GM10266 (cell line): ENCODE measurements at regions not wholly inside any gene's neighbourhood (a gene's known extent, or its start where the extent isn't known, plus 50 kb on each side); places are given as distances from the start of the nearest gene placed in this dataset.

ENCODE experiments used
- DNase-seq: peaks from one replicate; pipeline ENCODE4 v3.0.0; 2012; ENCODE audit errors: extremely low spot score
- TF ChIP-seq, protein P1 (sequence below): IDR thresholded peaks from 2 replicates; pipeline ENCODE4 v1.5.1; 2012; ENCODE audit warnings: mild to moderate bottlenecking, low read depth; ENCODE audit not compliant: control insufficient read depth, insufficient read depth; ENCODE audit errors: missing control alignments

DNA sequence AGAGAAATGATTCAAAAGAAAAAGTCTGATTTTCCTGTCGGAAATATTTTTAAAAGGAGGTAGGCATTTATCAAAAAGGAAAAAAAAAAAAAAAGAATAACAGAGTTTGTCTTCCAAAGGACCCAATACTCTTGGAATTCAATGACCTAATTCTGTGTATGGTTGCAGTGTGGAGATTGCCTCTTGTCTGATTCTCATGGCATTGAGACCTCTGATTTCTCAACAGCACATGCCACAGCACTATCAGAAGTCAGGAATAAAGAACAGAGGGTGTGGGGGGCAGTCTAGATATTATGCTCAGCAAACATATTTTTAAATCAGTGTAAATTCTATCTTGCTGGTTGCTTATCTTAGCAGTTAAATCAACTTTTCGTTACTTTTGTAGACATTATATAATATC lies 81.3 kb upstream of the SOX9 start:
- TF ChIP-seq, protein P1, sequence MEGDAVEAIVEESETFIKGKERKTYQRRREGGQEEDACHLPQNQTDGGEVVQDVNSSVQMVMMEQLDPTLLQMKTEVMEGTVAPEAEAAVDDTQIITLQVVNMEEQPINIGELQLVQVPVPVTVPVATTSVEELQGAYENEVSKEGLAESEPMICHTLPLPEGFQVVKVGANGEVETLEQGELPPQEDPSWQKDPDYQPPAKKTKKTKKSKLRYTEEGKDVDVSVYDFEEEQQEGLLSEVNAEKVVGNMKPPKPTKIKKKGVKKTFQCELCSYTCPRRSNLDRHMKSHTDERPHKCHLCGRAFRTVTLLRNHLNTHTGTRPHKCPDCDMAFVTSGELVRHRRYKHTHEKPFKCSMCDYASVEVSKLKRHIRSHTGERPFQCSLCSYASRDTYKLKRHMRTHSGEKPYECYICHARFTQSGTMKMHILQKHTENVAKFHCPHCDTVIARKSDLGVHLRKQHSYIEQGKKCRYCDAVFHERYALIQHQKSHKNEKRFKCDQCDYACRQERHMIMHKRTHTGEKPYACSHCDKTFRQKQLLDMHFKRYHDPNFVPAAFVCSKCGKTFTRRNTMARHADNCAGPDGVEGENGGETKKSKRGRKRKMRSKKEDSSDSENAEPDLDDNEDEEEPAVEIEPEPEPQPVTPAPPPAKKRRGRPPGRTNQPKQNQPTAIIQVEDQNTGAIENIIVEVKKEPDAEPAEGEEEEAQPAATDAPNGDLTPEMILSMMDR: no peak
- no peak for DNase-seq

DNA sequence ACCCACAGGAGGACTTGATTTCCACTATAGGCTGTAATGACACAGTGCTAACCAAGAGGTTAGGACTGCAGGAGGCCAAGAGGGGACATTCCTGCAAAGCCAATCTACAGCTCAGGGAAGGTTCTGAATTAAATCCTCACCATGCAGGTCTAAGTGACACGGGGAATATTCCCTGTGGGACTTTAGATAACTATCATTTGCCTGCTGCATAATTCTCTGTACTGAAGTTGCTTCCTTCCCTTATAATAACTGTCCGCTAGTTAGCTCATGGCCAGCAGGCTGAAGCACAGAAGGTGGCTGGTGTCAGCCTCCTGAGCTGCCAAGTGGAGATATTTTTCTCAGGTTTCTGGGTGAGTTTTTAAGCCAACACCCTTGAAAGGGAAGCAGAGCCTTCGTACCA lies 74.6 kb upstream of the SOX9 start:
- TF ChIP-seq, protein P1: no peak
- no peak for DNase-seq

DNA sequence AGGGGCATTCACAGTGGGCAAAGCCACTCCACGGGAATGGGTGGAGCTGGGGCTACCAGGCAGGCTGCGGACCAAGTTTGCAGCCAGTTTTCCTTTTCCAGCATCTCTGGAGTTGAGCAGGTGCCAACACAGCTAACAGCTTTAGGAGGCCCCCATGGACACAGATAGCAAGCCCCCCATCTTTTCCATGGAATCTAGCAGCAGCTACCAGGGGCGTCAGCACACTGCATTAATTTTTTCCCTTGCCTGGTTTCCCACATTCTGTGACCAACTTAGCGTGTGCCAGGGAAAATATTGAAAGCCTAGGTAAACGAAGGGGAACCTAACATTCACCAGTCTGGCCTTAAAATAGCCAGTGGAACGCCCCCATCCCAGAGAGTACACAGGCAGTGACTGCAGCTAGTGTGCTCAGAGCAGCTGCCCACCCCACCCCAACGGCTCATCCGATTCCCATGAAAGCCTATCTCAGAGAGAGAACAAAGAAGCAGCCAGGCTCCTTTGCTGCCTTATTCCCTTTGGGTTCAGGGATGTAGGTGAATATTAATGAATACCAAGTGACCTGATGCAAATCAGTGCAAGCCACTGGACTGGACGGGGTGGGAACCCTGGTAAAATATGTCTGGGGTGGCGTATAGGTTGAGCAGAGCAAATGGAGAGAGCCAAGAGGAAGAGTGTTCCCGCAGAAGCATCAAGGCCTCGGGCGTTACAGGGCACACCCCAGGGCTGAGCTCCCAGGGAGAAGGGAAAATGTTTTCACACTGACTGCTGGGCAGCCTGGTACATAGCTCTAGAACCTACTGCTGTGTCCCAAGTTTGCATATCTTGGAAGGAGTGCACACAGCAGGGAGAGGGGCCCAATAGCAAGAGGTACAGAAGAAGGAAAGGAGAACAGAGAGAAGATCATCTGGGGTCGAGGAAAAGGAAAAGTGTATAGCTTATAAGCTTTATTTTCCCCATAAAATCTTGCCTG lies 73.9 kb upstream of the SOX9 start:
- TF ChIP-seq, protein P1: no peak
- no peak for DNase-seq

DNA sequence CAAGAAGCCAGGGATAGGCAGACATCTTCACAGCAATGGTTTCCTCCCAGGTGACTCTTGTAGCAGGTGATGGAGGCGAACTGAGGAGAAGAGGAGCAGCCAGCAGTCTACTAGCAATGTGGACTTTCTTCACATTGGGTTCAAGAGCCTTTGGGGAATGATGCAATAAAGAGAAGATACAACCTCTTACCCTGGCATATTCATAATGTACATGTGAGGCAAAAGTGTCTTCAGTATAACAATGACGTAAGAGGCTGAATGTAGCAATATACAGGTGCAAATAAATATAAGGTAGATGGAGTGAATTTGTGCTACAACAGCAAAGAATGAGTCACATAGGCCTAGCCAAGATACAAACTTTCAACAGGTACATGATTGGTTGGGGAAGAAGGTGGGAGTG lies 70.9 kb upstream of the SOX9 start:
- TF ChIP-seq, protein P1: no peak
- no peak for DNase-seq

DNA sequence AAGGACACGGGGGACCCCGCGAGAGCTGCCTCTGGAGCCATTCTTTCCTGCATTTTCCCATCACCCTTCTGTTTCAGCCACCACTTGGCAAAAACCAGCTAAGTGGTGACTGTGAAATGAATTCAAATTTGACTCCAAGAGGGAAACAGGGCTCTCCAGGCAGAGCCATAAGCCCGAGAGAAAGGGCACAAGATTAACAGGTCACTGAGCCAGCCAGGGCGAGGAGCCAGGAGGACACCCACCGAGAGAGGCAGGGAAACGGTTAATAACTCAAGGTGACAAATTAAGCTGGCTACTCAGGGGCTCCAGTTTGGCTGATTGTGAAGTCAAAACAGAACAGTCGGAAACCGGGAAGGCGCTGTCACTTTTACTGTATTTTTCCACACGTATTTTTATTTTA lies 67.8 kb upstream of the SOX9 start:
- DNase-seq: no peak
- TF ChIP-seq, protein P1: no peak

DNA sequence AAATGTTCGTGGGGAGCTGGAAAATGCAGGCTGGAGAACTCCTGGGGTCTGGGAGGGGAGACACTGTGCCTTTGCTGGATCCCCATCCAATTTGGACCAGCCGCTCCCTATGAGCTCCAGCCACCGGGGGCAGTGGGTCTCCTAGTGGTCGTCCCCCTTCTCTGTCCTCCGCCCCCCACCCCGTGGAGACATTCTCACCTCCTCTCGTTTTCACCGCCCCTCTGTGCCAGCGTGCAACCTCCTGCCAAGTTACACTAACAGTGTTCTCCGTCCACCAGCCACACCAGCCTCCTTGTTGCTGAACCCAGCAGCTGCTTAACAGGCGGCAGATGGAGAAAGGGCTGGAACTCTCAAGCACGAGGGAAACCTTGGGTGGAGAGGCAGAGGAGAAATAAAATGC lies 67.4 kb upstream of the SOX9 start:
- TF ChIP-seq, protein P1: no peak
- no peak for DNase-seq

DNA sequence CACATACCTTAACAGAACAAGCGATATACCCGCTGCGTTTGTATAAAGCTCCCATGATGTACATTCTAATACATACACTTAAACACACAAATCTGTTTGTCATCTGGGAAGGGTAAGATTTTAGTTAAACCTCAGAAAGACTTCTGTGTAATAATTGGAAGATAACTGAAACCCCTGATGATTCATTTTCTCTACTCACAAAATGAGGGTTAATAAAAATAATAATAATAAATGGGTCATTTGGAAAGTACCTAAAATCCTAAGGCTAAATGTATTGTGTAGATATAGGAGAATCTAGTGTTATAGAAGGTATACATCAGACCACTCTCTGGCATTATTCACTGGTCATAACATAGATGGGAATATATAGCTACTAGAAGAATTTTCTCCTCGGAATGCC lies 64.7 kb upstream of the SOX9 start:
- DNase-seq: no peak
- TF ChIP-seq, protein P1: no peak
